C4-2B (cell line): ENCODE measurements at regions not wholly inside any gene's neighbourhood (a gene's known extent, or its start where the extent isn't known, plus 50 kb on each side); places are given as distances from the start of the nearest gene placed in this dataset.

Experiments
- H3K27ac ChIP-seq: fragments of 450-650 bp; 2 replicates; pipeline ENCODE4 v1.5.1; 2017
- CTCF ChIP-seq: fragments of 450-650 bp; conservative IDR thresholded peaks from 2 replicates; pipeline ENCODE4 v1.5.1; 2017; ENCODE audit warnings: mild to moderate bottlenecking
- ZFX ChIP-seq: fragments of 450-650 bp; IDR thresholded peaks from 2 replicates; pipeline ENCODE4 v1.6.1; 2017

GRCh38 chr18:40708726-40709125 lies 1246.3 kb upstream of the PIK3C3 start:
- no peak overlapping the region for H3K27ac ChIP-seq
- TF ChIP-seq ZFX (no peak), CTCF (no peak)

- no peak overlapping the region for H3K27ac ChIP-seq
- no peak for TF ChIP-seq ZFX
- TF ChIP-seq CTCF, result no peak
These were observed 1247.2 kb upstream of the PIK3C3 start for GRCh38 chr18:40707797-40708196.

- no peak for TF ChIP-seq CTCF
- no peak overlapping the region for H3K27ac ChIP-seq
These were observed 1256.9 kb upstream of the PIK3C3 start for GRCh38 chr18:40698129-40698528.

- TF ChIP-seq CTCF (no peak), ZFX (no peak)
- H3K27ac ChIP-seq, result no peak overlapping the region
These were observed 1259.5 kb upstream of the PIK3C3 start for GRCh38 chr18:40695526-40695925.

GRCh38 chr18:40692871-40693270 lies 1262.2 kb upstream of the PIK3C3 start:
- TF ChIP-seq CTCF (no peak), ZFX (no peak)
- H3K27ac ChIP-seq, result no peak overlapping the region

- H3K27ac ChIP-seq, result no peak overlapping the region
- TF ChIP-seq CTCF (no peak), ZFX (no peak)
These were observed 1265.0 kb upstream of the PIK3C3 start for GRCh38 chr18:40690062-40690461.

GRCh38 chr18:40687399-40687798 lies 1267.6 kb upstream of the PIK3C3 start:
- no peak overlapping the region for H3K27ac ChIP-seq
- TF ChIP-seq CTCF (no peak), ZFX (no peak)

GRCh38 chr18:40686836-40687235 lies 1268.2 kb upstream of the PIK3C3 start:
- no peak for TF ChIP-seq CTCF
- TF ChIP-seq ZFX, result no peak
- H3K27ac ChIP-seq, result no peak overlapping the region
